GM11168 (cell line): ENCODE measurements at regions not wholly inside any gene's neighbourhood (a gene's known extent, or its start where the extent isn't known, plus 50 kb on each side); places are given as distances from the start of the nearest gene placed in this dataset.
"Not testable (repeated sequence)": the region's sequence is repeated elsewhere in the genome, so short reads cannot be mapped to it uniquely, and the experiment has no call there.

ENCODE experiments used
- in situ Hi-C: fragments of 300-500 bp; cut with MboI; formaldehyde crosslinking; loops from one replicate; pipeline ENCODE4 v1.12.0; 2022; ENCODE audit warnings: low sequenced_read_pairs; ENCODE audit not compliant: unreplicated experiment

DNA sequence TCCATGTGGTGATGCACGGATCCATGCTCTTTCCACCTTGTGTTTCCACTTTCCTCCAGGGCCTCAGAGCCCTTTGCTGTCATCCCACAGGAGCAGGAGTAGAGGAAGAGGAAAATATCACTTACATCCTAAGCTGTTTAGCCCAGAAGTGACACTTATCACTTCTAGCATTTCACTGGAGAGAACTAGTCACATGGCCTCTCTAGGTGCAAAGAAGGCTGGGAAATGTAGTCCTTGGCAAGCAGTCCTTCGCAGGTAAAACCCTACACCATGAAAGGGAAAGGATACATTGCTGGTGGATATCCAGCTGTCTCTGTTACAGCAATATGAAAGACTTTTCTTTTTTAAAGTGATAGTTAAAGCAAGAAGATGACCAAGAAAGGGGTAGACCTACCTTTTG lies 185.9 kb downstream of the RGS9 start:
- in situ Hi-C loops, result no loop called here

DNA sequence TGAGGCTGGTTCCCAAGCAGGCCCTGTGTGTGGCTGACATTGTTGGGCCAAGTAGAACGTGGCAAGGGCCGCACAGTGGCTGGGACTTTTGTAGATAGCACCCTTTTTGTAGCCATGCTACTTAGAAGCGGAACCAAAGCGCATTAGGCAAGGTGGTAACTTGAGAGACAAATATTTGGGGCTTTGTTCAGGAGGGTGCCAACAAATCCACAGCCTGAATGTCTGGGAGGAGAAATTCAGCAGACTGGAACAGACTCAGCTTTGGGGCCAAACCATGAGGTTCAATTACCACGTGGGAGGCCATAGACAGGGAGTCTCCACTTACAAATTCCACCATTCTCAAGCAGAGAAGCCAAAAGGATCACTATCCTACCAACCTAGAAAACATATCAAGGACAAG lies 183.7 kb downstream of the RGS9 start:
- in situ Hi-C loops, result no loop called here

DNA sequence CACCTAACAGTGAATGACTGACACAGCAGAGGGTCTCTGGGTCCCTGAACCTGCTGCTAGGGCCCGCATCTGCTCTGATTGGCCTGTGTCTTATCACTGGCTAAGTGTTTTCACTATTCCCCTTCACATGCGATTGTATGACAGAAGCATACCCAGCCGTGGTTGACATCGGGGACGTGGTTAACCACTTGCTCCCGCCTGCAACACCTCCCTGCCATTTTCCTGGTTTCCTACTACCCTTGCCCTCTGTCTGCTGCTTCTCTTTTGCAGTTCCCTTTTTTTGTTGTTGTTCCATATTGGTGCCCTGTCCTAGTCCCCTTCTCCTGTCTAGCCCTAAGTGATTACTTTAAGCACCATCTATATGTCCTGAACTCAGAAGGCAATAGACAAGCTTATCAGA lies 177.0 kb downstream of the RGS9 start:
- in situ Hi-C loops, result no loop called here

DNA sequence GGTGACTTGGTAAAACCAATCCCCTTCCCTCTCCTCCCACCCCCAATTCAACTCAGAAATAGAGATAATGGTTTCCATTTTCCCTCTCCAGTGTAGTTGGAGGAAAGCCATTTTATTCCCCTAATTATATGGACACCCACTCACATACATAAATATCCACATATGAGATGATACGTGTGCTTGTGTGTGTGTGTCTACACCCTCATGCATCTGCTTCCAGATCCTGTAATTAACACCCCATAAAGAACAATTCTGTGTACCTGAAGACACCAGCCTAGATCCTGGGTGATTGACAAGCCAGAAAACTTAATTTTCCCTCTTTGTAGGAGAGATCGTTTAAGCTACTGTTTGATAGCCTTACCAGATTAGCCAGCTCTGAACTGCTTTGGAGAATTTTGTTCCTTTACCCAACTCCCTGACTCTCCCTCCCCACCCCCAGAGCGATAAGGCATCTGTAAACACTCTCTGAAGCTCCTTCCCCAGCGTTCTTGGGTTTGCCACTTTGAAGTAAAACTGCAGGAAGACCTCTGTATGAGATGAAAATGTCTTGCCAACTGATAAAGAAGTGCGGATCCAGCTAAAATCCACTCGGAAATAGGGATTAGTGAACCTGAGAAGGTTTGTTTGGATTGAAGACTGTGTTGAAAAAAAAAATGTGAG lies 175.7 kb downstream of the RGS9 start:
- in situ Hi-C loops, result no loop called here

DNA sequence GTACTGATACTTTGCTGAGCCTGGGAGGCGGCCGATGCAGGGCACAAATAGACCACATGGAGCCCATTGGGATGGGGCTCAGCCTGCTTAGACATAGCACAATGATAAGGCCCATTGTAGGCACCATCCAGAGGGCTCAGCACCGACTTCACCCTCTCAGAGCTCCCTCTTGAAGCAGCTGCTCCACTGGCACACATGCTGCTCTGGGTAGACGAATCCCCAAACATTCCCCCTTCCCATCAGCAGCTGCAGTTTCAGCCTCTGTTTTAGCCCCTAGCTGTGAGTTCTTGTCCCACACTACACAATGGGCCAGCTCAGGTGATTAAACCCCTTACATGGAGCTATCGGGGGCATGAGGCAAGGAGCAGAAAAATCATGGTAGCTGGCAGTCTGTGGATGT lies 174.1 kb downstream of the RGS9 start:
- in situ Hi-C loops, result no loop called here

DNA sequence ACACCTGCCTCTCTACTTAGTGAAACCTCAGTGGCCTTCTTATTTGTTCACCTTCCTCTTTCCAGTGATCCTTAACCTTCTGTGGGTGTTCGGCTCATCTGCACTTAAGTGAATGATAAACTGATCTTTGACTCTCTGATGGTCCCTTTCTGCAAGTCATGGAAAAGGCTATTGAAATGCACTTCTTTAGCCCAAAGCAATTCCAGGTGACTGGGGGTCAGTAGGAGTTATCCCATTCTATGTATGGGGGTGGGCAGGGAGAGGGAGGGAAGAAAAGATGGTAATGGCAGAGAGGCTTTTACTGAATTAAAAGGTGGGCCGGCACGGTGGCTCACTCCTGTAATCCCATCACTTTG lies 170.8 kb downstream of the RGS9 start:
- in situ Hi-C loops, result no loop called here

DNA sequence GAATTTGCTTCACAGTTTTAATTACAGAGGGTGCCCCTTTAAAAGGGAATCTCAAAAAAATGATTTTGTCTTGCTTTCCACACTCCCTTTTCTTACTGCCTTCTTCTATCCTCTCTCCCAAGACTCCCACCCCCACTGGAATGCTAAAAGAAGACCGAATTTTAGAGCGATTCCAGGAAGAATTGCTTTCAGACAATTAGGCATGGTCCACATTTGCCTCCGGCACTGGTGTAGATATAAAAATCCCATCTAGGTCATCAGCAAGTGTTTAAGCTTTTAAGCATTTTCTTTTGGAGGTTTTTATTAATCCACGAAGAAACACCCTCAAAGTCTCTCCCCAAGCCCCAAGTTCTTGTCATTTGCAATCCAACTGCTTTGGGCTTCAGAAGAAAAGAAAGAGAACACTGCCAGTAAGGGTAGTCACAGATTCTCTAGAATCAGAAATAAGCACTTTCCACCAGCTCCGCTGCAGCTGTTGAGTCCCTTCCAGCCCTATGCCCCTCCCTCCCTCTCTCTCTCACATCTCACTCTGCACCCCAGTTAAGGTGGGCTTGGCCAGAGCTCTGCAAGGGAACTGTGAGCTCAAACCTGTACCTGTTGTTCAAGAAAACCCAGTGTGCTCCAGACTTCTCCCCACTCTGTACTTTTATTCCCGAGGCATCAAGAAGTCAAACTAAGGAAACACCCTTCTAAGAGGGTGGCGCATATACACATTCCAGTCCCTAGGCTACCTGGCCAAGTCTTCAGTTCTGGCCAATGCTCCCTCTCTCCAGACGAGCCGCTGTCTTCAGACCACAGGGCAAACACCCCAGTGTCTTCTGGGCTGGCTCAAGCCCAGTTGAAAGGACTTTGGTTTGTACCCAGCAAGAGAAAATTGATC lies 170.2 kb downstream of the RGS9 start:
- in situ Hi-C loops, result no loop called here

DNA sequence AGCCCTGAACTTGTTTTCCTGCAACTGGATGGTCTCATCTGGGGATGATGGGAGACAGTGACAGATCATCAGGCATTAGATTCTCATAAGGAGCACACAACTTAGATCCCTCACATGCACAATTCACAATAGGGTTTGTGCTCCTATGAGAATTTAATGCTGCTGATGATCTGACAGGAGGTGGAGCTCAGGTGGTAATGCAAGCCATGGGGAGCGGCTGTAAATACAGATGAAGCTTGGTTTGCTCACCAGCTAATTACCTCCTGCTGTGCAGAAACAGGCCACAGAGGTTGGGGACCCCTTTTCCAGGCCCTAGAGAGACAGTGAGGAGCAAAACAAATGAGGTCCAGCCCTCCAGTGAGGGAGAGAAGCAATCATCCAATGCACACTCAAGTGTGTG lies 168.6 kb downstream of the RGS9 start:
- in situ Hi-C loops, result no loop called here

DNA sequence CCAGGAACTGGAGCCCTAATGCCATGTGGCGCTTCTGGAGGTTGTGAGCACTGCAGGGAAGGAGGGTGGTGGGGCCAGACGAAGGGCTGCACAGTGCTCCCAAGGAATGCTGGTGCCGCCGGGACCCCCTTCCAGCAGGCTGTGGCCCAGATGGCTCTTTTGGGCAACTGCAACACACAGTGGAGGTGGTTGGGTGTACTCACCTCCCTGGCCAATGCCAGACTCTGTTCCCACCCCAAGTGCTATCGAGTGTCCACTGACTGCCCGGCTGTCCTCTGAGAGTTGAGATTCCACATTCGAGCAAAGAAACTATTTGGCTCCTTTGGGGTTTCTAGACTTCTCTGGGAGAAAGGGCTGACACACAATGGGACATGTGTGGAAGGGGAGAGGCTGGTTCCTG lies 167.9 kb downstream of the RGS9 start:
- in situ Hi-C loops, result no loop called here

DNA sequence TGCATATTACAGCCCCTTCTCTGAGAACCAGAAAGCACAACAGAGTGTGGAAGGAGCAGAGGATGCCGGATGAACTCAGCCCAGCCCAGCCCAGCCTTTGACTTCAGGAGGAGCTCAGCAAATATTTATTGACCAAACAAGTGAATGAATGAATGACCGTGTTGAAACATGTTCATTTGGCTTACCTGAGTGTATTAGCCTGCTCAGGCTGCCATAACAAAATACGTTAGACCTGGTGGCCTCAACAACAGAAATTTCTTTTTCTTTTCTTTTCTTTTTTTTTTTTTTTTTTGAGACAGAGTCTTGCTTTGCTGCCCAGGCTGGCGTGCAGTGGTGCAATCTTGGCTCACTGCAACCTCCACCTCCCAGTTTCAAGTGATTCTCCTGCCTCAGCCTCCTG lies 164.7 kb downstream of the RGS9 start:
- in situ Hi-C loops, result not testable (repeated sequence)

DNA sequence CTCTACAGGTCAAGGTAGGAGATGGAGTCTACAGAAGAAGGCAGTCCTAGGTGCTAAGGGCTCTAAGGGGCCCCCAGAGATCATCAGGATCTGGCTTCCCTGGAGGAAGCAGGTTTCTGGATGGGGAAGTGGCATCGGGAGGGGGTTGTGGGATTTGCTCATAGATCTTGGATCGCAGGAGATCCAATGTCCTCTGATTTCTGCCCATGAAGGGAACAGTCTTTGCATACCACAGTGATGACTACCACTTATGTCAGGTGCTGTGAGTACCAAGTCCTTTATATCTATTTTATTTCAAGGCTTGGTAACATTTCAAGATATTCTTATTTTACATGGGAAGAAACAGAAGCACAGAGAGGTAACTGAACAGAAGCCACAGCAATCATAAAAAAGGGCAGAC lies 164.0 kb downstream of the RGS9 start:
- in situ Hi-C loops, result no loop called here

DNA sequence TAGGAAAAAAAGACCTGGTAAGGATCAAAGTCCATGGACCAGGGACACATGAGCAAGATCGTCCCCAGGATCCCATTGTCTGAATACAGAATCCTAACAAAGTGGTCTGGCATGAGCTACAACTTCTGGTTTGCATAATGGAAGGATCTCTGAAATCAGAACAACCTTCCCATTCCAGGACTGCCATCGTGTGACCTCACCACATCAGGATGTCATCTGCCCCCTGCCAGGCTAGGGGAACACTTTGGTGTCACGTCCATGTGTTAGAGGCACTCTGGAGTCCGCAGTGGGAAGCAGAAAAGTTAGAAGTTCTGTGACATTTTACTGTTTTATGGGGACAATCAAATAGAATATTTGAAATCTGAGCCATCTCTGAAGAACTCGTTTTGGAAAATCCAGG lies 160.7 kb downstream of the RGS9 start:
- in situ Hi-C loops, result loop anchor here (25.0 kb wide), 2 partner anchors 689 to 864 kb away; no protein-coding TSS in a partner anchor

DNA sequence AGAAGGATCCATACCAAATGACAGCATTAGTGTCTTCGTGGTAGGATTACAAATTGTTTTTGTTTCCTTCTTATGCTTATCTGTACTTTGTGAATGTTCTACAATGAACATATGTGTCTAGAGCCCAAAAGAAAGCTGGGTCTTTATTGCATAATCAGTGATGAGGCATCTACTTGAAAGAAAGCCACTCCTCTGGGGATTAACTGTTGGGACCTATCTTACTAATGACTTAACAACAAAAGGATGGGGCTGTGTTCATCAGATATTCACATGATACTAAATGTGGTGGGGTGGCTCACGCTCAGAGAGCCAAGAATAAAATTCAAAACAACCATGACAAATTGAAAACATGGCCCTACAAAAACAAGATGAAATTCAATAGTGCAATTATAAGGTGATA lies 160.2 kb downstream of the RGS9 start:
- in situ Hi-C loops, result loop anchor here (25.0 kb wide), 2 partner anchors 690 to 865 kb away; no protein-coding TSS in a partner anchor

DNA sequence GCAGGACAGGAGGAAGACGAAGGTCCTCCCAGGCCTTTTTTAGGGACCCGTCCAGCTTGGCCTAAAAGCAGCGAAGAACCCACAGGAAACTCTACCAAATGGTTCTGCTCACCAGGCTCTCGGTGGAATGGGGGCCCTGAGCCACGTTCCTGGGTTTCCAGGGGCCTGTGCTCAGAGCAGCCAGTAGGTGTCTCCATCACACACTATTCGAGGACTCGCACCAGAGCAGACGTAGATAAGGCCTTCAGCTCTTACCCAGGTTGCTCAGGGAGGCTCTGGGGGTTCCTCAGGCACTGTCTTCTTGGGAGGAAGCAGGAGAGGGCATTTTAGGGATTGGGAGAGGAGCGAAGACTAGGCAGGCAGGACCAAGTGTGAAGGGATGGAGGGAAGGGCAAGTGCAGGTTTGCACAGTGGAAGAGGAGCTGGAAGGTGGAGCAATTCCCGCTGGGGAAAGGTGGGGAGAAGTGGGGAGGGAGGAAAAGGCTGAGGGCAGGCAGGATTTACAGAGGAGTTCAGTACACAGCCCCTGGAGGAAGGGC lies 157.1 kb downstream of the RGS9 start:
- in situ Hi-C loops, result loop anchor here (25.0 kb wide), 2 partner anchors 693 to 868 kb away; no protein-coding TSS in a partner anchor

DNA sequence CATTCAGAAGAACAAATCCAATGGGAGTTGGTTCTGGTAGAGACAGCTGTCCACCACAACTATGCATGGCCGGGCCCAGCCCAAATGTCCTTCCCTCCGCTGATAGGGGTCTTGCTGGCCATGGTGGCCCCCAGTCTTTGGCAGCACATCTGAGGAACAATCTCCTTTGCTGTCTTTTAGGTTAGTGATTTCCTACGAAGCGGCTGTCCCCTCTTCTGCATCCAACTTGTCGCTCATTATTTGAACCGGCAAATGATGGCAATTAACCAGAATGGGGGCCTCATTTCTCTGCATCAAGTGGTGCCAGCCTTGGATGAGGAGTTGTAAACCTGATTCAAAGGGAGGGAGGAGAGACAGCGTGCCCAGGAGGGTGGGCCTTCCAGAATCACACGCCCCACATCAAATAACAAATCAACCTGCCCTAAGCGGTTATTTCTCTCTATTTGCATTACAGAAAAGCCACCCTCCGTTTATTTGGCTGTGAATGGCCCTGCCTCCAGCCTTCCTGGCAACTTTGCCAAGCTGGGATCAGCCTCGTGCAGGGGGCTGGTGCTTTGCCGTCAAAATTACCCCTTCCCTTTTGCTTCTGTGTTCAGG lies 156.5 kb downstream of the RGS9 start:
- in situ Hi-C loops, result loop anchor here (25.0 kb wide), 2 partner anchors 694 to 869 kb away; no protein-coding TSS in a partner anchor

DNA sequence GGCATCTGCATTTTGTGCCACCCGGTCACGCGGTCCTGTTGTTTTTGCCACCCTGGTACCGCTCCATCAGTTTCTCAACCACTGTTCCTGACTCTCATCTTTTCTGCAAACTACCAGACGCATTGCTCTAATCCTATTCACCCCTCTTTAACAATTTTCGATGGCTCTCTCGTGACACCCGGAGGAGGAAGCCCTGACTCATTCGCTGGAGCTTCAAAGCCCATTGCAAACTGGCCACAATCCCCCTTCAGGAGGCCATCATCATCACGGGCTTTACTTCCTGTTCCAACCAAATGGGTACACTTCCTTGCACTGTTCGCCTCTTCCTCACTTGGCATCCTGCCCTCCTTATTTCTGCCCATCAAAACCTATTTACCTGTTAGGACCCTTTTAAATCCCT lies 155.3 kb downstream of the RGS9 start:
- in situ Hi-C loops, result loop anchor here (25.0 kb wide), 2 partner anchors 695 to 870 kb away; no protein-coding TSS in a partner anchor

DNA sequence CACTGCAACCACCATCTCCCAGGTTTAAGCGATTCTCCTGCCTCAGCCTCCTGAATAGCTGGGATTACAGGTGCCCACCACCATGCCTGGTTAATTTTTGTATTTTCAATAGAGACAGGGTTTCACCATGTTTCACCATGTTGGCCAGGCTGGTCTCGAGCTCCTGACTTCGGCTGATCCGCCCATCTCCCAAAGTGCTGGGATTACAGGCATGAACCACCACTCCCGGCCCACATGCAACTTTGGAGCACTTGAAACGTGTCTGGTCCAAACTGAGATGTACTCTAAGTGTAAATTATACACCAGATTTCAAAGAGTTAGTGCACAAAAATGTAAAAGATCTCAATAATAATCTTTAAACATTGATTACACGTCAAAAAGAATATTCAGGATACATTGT lies 154.1 kb downstream of the RGS9 start:
- in situ Hi-C loops, result loop anchor here (25.0 kb wide), 2 partner anchors 696 to 871 kb away; no protein-coding TSS in a partner anchor

DNA sequence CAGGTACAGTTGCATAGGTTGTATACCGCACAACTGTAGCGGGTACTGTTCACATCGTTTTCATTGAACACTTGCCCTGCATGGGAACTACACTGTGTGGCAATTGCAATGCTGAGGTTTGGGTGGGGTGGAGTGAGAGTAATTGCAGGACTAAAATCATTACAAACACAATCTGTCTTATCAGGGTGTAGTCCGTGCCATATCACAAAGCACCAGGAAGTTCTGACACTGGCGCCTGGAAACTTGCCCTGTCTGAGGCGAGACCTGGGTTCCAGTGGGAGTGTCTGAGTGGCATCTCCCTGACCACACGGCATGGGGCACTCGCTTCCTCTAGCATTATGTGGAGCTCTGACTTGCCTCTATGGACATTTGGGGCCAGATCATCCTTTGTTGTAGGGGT lies 153.4 kb downstream of the RGS9 start:
- in situ Hi-C loops, result loop anchor here (25.0 kb wide), 2 partner anchors 697 to 872 kb away; no protein-coding TSS in a partner anchor

DNA sequence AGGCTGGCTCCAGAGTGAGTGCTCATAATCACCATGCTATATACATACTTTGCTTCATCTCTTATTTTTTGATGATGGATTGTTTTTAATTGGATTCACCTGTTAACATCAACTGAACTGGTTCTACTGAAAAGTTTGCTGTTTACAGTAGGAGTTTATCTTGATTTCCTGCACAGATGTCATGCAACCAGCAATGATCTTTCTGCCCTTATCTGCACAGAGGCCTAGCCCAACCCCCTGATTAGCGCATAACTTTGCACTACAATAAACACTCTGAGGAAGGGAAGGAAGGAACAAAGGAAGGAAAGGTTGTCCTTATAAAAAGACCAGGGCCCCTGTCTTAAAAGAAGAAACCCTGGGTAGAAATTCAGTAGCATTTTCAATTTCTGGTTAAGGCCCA lies 152.9 kb downstream of the RGS9 start:
- in situ Hi-C loops, result loop anchor here (25.0 kb wide), 2 partner anchors 697 to 872 kb away; no protein-coding TSS in a partner anchor

DNA sequence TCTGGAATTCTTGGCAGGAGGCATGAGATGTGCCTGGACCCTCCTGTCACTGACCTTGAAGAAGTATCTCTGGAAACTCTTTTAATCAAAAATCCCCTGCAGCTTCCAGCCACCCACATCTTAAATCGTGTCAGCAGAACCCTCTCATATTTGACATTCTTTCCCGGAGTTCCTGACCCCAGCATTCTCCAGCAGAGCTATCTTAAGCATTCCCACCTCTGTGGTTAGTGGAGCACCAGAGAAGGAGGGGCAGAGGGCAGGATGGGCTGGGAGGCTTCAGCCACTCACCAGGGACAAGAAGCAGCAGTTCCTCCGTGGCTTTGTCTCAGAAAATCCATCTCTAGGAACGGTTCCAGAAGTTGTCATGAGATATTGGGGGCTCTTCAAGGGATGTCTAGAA lies 149.9 kb downstream of the RGS9 start:
- in situ Hi-C loops, result loop anchor here (5.0 to 25.0 kb wide), 3 partner anchors 270 to 875 kb away; no protein-coding TSS in a partner anchor
